HepG2 (cell line): ENCODE measurements at regions not wholly inside any gene's neighbourhood (a gene's known extent, or its start where the extent isn't known, plus 50 kb on each side); places are given as distances from the start of the nearest gene placed in this dataset.

Experiments used
- ATAC-seq: fragments of 200-7000 bp; cut with Tn5 transposase; 3 replicates; pipeline ENCODE4 v1.9.1; 2020; ENCODE audit warnings: mild to moderate bottlenecking, moderate library complexity
- BruUV-seq: library from RNA; stranded (reverse); fragments of 400-500 nt; replicated peaks from 2 replicates; lab custom pipeline; 2021; lab: Mats Ljungman, UMichigan
- CTCF ChIA-PET: fragments of 300-600 bp; formaldehyde crosslinking; extraction: SDS; loops from one replicate; lab custom pipeline; 2021; ENCODE audit warnings: low total read pairs, inconsistent platforms, low intra/inter-chr PET ratio; lab: Yijun Ruan, JAX
- POLR2A ChIA-PET: fragments of 350-600 bp; sonication (Branson Sonifier 250); formaldehyde crosslinking; loops from one replicate; lab custom pipeline; 2020; ENCODE audit warnings: antibody characterized with exemption, inconsistent platforms; lab: Yijun Ruan, JAX
- DNase-seq: peaks from one replicate; pipeline ENCODE4 v3.0.0-alpha.2; 2015; ENCODE audit warnings: low spot score
- FAIRE-seq: peaks from 3 replicates; lab custom pipeline; 2011; peaks lifted over from hg19 to GRCh38; lab: Jason Lieb, UNC
- H2AFZ ChIP-seq: one replicate; pipeline ENCODE4 v1.6.1; 2011; ENCODE audit warnings: low read length, inconsistent platforms
- H3K27ac ChIP-seq: fragments of 300-600 bp; 3 replicates; pipeline ENCODE4 v1.8.0; 2011; ENCODE audit warnings: mixed run types, mild to moderate bottlenecking, mixed read lengths, low read length, inconsistent platforms; ENCODE audit not compliant: insufficient read depth; ENCODE audit errors: extremely low read length
- H3K27me3 ChIP-seq, 2 experiments: fragments of 200-600 bp in 1 of 2; 2 replicates in 1 of 2; 3 replicates in 1 of 2; pipeline versions ENCODE4 v1.6.0 to v1.8.0; 2011; ENCODE audit warnings: low read length in 2 of 2, mild to moderate bottlenecking in 2 of 2, moderate library complexity in 2 of 2, inconsistent platforms in 1 of 2; ENCODE audit not compliant: insufficient read depth in 2 of 2, control insufficient read depth in 1 of 2
- H3K36me3 ChIP-seq, 2 experiments: fragments of 200-600 bp in 1 of 2; replicated peaks in 1 of 2; 2 replicates in 1 of 2; 3 replicates in 1 of 2; pipeline versions ENCODE4 v1.5.1 to v1.8.0; 2011; ENCODE audit warnings: low read length in 2 of 2, inconsistent platforms in 1 of 2; ENCODE audit not compliant: insufficient read depth in 2 of 2, control insufficient read depth in 1 of 2
- H3K4me1 ChIP-seq: 2 replicates; pipeline ENCODE4 v1.5.1; 2012; ENCODE audit warnings: low read length, inconsistent platforms; ENCODE audit not compliant: insufficient read depth
- H3K4me2 ChIP-seq: 2 replicates; pipeline ENCODE4 v1.6.0; 2011; ENCODE audit warnings: low read depth, low read length, inconsistent platforms
- H3K4me3 ChIP-seq, 3 experiments: fragments of 200-600 bp in 1 of 3; sonication (generic), shearing (Covaris generic) in 1 of 3; replicated peaks in 1 of 3; 2 replicates each; pipeline ENCODE4 v1.5.1; 2011 to 2016; ENCODE audit warnings: low read length in 3 of 3, inconsistent platforms in 2 of 3, low read depth in 2 of 3, mild to moderate bottlenecking in 2 of 3, control low read depth in 1 of 3, mixed read lengths in 1 of 3; ENCODE audit not compliant: insufficient read depth in 1 of 3
- H3K79me2 ChIP-seq: one replicate; pipeline ENCODE4 v1.6.1; 2011; ENCODE audit warnings: low read length, inconsistent platforms; ENCODE audit not compliant: insufficient read depth
- H3K9ac ChIP-seq: 2 replicates; pipeline ENCODE4 v1.6.0; 2011; ENCODE audit warnings: mild to moderate bottlenecking, low read depth, low read length, inconsistent platforms; ENCODE audit not compliant: insufficient read depth
- H3K9me3 ChIP-seq: 2 replicates; pipeline ENCODE4 v1.5.1; 2012; ENCODE audit warnings: mild to moderate bottlenecking, low read length
- H4K20me1 ChIP-seq: 2 replicates; pipeline ENCODE4 v1.6.0; 2011; ENCODE audit warnings: inconsistent platforms, mild to moderate bottlenecking, low read length, moderate library complexity; ENCODE audit not compliant: insufficient read depth
- AKNA ChIP-seq: sonication (generic); formaldehyde crosslinking; IDR thresholded peaks from 2 replicates; pipeline ENCODE4 v1.4.0; 2020; ENCODE audit warnings: missing genetic modification reagents, borderline replicate concordance
- EP300 ChIP-seq, 3 experiments: sonication (generic) in 1 of 3; formaldehyde crosslinking in 1 of 3; IDR thresholded peaks; 2 replicates each; pipeline versions ENCODE4 v1.5.1 to v1.6.1; 2011 to 2020; ENCODE audit warnings: low read depth in 2 of 3, low read length in 2 of 3, borderline replicate concordance in 1 of 3, improper control_type of control experiment in 1 of 3, mild to moderate bottlenecking in 1 of 3, missing genetic modification reagents in 1 of 3, moderate library complexity in 1 of 3
- MIER2 ChIP-seq: IDR thresholded peaks from 2 replicates; pipeline ENCODE4 v1.6.1; 2016; ENCODE audit warnings: missing biosample characterization, missing genetic modification reagents
- PAF1 ChIP-seq: IDR thresholded peaks from 2 replicates; pipeline ENCODE4 v1.6.1; 2016; ENCODE audit warnings: missing genetic modification reagents, missing compliant biosample characterization
- PPARG ChIP-seq: conservative IDR thresholded peaks from 2 replicates; pipeline ENCODE4 v1.6.1; 2016; ENCODE audit warnings: missing biosample characterization, missing genetic modification reagents
- SMYD3 ChIP-seq: sonication (generic); formaldehyde crosslinking; IDR thresholded peaks from 2 replicates; pipeline ENCODE4 v1.8.1; 2023; ENCODE audit warnings: mild to moderate bottlenecking, missing genetic modification reagents
- TCF7 ChIP-seq: sonication (generic); IDR thresholded peaks from 2 replicates; pipeline ENCODE4 v1.6.1; 2016; ENCODE audit warnings: antibody characterized with exemption, low read depth
- ZBTB7A ChIP-seq: sonication (generic); formaldehyde crosslinking; IDR thresholded peaks from 2 replicates; pipeline ENCODE4 v1.8.0; 2022; ENCODE audit warnings: mild to moderate bottlenecking, missing genetic modification reagents
- ZFP90 ChIP-seq: sonication (generic); formaldehyde crosslinking; IDR thresholded peaks from 2 replicates; pipeline ENCODE4 v1.8.0; 2022; ENCODE audit warnings: missing genetic modification reagents, mild to moderate bottlenecking, inconsistent platforms, borderline replicate concordance
- ZKSCAN1 ChIP-seq: fragments of 150-350 bp; IDR thresholded peaks from 2 replicates; pipeline ENCODE4 v1.6.1; 2014; ENCODE audit warnings: low read length
- ZNF12 ChIP-seq: sonication (generic); formaldehyde crosslinking; IDR thresholded peaks from 2 replicates; pipeline ENCODE4 v1.5.0; 2020; ENCODE audit warnings: missing genetic modification reagents
- ZNF343 ChIP-seq: sonication (generic); formaldehyde crosslinking; IDR thresholded peaks from 2 replicates; pipeline ENCODE4 v1.4.0; 2020; ENCODE audit warnings: mild to moderate bottlenecking, missing genetic modification reagents
- ZNF382 ChIP-seq: sonication (generic); formaldehyde crosslinking; IDR thresholded peaks from 2 replicates; pipeline ENCODE4 v1.5.0; 2020; ENCODE audit warnings: missing genetic modification reagents, mild to moderate bottlenecking, borderline replicate concordance
- ZNF441 ChIP-seq: sonication (generic); formaldehyde crosslinking; IDR thresholded peaks from 2 replicates; pipeline ENCODE4 v1.7.0; 2021; ENCODE audit warnings: missing genetic modification reagents, borderline replicate concordance
- ZNF672 ChIP-seq: sonication (generic); formaldehyde crosslinking; IDR thresholded peaks from 2 replicates; pipeline ENCODE4 v1.8.1; 2022; ENCODE audit warnings: missing genetic modification reagents
- ZSCAN29 ChIP-seq: sonication (generic); formaldehyde crosslinking; conservative IDR thresholded peaks from 2 replicates; pipeline ENCODE4 v1.4.0; 2020; ENCODE audit warnings: mild to moderate bottlenecking, missing genetic modification reagents
- ZSCAN9 ChIP-seq: IDR thresholded peaks from 2 replicates; pipeline ENCODE4 v1.6.1; 2016; ENCODE audit warnings: borderline replicate concordance
- WGBS: methylation state at CpG from one replicate; pipeline ENCODE4 v1.1.6; 2017; ENCODE audit warnings: low lambda C conversion rate; 5-methylcytosine and 5-hydroxymethylcytosine counted together
- in situ Hi-C: cut with HindIII; loops from 2 replicates; pipeline ENCODE4 v1.10.0; 2017; ENCODE audit warnings: low pct_unique_long_range_greater_than_20kb; ENCODE audit not compliant: extremely low pct_ligation_motif_present
- intact Hi-C: fragments of 100-400 bp; cut with micrococcal nuclease; formaldehyde crosslinking; loops from one replicate; pipeline ENCODE4 v1.10.0; 2022; ENCODE audit not compliant: unreplicated experiment

DNA sequence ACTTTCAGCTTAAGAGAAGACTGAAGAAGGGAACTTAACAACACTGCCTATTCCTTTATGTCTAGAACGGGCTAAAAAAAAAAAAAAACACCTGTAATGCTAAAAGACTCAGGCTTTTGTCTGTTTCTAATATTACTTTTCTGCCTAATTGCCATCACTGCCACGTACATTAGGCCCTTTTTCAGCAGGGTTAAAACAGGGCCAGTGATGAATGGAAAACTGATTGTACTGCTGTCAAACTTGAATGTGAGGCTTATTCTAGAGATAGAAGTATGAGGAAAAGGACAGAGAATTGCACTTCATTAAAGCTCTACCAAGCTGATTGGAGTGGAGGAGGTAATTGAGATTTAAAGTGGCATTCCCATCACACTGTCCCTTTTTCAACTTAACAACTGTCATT is 535.8 kb downstream of the PRKD1 start:
- POLR2A ChIA-PET = no interaction called here

GRCh38 chr14:29392287-29392686 is 535.4 kb downstream of the PRKD1 start:
- Histone ChIP-seq H4K20me1 (no peaks in the 10 kb centered on the region), H3K27ac (no peak overlapping the region), H3K79me2 (no peaks in the 10 kb centered on the region), H3K4me3 (no peak overlapping the region), H3K36me3 (no peaks in the 10 kb centered on the region), H3K9me3 (peaks cover 88% of the 10 kb centered on the region), H3K9ac (no peak overlapping the region), H3K27me3 (no peaks in the 10 kb centered on the region), H3K4me2 (no peak overlapping the region), H2AFZ (no peak overlapping the region), H3K4me1 (no peaks in the 10 kb centered on the region)
- no peak for TF ChIP-seq SMYD3 (CRISPR knock-in tag)
- no peak for TF ChIP-seq TCF7
- TF ChIP-seq ZSCAN29 (CRISPR knock-in tag) = no peak
- TF ChIP-seq ZFP90 = no peak
- TF ChIP-seq ZNF382 (CRISPR knock-in tag) = no peak
- no peak for TF ChIP-seq ZNF343 (CRISPR knock-in tag)
- TF ChIP-seq AKNA (CRISPR knock-in tag) = no peak
- in situ Hi-C loops = no loop called here
- intact Hi-C loops = no loop called here
- BruUV-seq = no TSS peak
- no peak for FAIRE-seq
- ChIA-PET POLR2A (no interaction called here), CTCF (no interaction called here)
- 3% methylated on average over 3 of the region's 3 CpGs for WGBS
- DNase-seq = no peak
- ATAC-seq = no peak

More for the DNA sequence above, 535.8 kb downstream of the PRKD1 start:
- Histone ChIP-seq H3K9me3 (peaks cover 88% of the 10 kb centered on the region), H3K27ac (no peak overlapping the region), H2AFZ (no peak overlapping the region), H3K79me2 (no peaks in the 10 kb centered on the region), H4K20me1 (no peaks in the 10 kb centered on the region), H3K4me1 (no peaks in the 10 kb centered on the region), H3K9ac (no peak overlapping the region), H3K4me2 (no peak overlapping the region), H3K27me3 (no peaks in the 10 kb centered on the region), H3K4me3 (no peak overlapping the region), H3K36me3 (no peaks in the 10 kb centered on the region)
- TF ChIP-seq EP300 (IDR thresholded peaks at IDR 0.05; ENCODE audit: low read depth in 2 of 2, low read length in 2 of 2) = no peak
- no peak for TF ChIP-seq EP300 (CRISPR knock-in tag; IDR thresholded peaks at IDR 0.05; ENCODE audit: borderline replicate concordance)
- no peak for TF ChIP-seq ZNF672 (CRISPR knock-in tag)
- TF ChIP-seq ZNF12 (CRISPR knock-in tag) = no peak
- no peak for TF ChIP-seq PPARG (CRISPR knock-in tag)
- TF ChIP-seq ZKSCAN1 = no peak
- no peak for TF ChIP-seq PAF1 (CRISPR knock-in tag)
- TF ChIP-seq ZNF441 (CRISPR knock-in tag) = no peak
- no peak for TF ChIP-seq ZSCAN9
- TF ChIP-seq MIER2 = no peak
- no peak for TF ChIP-seq ZBTB7A (CRISPR knock-in tag)
- CTCF ChIA-PET = no interaction called here
- no peak for FAIRE-seq
- 1% methylated on average over 2 of the region's 2 CpGs for WGBS
- intact Hi-C loops (no loop called here), in situ Hi-C loops (no loop called here)
- no TSS peak for BruUV-seq
- ATAC-seq = no peak
- no peak for DNase-seq
